OCI-LY3 (cell line): ENCODE measurements at regions not wholly inside any gene's neighbourhood (a gene's known extent, or its start where the extent isn't known, plus 50 kb on each side); places are given as distances from the start of the nearest gene placed in this dataset.

Experiments used
- CTCF ChIP-seq: fragments of 200-600, 300-600 bp; sonication (generic); IDR thresholded peaks from 2 replicates; pipeline ENCODE4 v1.5.1; 2014; ENCODE audit warnings: antibody characterized with exemption, low read length, low read depth
- EZH2phosphoT487 ChIP-seq: fragments of 200-600 bp; shearing (Covaris generic); IDR thresholded peaks from 2 replicates; pipeline ENCODE4 v1.6.1; 2018; ENCODE audit warnings: antibody characterized with exemption, mixed run types, low read depth

GRCh38 chr14:48129472-48129871 lies 454.1 kb upstream of the MDGA2 start:
- TF ChIP-seq EZH2phosphoT487 (no peak), CTCF (no peak)
